ENCODE measurements at regions not wholly inside any gene's neighbourhood (a gene's known extent, or its start where the extent isn't known, plus 50 kb on each side); places are given as distances from the start of the nearest gene placed in this dataset.

DNA sequence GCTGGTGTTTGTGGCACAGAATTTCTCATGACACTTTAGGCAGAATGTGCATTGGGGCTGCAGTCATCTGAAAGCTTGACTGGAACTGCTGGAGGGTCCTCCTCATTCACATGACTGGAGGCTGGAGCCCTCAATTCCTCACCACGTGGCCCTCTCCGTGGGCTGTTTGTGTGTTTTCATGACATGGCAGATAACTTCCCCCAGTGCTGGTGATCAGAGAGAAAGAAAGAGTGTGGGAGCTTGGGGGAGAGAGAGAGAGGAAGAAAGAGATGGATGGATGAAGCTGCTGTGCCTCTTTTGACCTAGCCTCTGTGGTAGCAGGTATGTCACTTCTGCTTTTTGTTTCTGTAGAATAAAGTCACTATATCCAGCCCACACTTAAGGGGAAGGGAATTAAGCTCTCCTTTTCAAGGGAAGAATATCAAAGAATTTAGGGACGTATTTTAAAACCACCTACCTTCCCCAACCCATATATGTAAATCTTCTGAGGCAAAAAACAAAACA lies 169.6 kb upstream of the IL12A start:
- TF ChIP-seq, protein P1, sequence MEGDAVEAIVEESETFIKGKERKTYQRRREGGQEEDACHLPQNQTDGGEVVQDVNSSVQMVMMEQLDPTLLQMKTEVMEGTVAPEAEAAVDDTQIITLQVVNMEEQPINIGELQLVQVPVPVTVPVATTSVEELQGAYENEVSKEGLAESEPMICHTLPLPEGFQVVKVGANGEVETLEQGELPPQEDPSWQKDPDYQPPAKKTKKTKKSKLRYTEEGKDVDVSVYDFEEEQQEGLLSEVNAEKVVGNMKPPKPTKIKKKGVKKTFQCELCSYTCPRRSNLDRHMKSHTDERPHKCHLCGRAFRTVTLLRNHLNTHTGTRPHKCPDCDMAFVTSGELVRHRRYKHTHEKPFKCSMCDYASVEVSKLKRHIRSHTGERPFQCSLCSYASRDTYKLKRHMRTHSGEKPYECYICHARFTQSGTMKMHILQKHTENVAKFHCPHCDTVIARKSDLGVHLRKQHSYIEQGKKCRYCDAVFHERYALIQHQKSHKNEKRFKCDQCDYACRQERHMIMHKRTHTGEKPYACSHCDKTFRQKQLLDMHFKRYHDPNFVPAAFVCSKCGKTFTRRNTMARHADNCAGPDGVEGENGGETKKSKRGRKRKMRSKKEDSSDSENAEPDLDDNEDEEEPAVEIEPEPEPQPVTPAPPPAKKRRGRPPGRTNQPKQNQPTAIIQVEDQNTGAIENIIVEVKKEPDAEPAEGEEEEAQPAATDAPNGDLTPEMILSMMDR (IDR thresholded peaks at IDR 0.05; ENCODE audit: low read length): no peak
- no peak for TF ChIP-seq EZH2 (optimal IDR thresholded peaks at IDR 0.05; ENCODE audit: low read depth, low read length)

All from MM.1S (cell line).